GM18858 (cell line): ENCODE measurements at regions not wholly inside any gene's neighbourhood (a gene's known extent, or its start where the extent isn't known, plus 50 kb on each side); places are given as distances from the start of the nearest gene placed in this dataset.
A peak's percentile ranks its signal among the peaks of the same experiment; 100 is the strongest.
"Not testable (repeated sequence)": the region's sequence is repeated elsewhere in the genome, so short reads cannot be mapped to it uniquely, and the experiment has no call there.

ENCODE experiments used
- ATAC-seq: cut with Tn5 transposase; IDR thresholded peaks from one replicate; pipeline ENCODE4 v1.9.1; 2021; ENCODE audit not compliant: unreplicated experiment

DNA sequence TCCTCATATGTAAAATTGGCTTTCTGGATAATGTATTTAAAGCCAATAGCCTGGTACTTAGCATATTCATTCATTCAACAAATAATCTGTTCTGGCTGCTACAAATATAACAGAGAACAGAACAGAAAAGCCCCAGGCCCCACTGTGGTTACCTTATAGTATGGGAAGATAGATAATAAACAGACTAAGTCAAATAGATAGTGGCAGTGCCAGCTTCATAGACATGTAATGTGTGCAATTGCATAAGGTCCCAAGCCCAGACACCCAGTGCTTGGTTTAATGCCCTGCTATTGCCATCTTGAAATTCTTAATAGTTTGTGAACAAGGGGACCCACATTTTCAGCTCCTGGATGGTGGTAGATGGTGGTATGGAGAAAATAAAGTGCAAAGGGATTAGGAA lies 320.2 kb upstream of the USP15 start:
- ATAC-seq = no peak

DNA sequence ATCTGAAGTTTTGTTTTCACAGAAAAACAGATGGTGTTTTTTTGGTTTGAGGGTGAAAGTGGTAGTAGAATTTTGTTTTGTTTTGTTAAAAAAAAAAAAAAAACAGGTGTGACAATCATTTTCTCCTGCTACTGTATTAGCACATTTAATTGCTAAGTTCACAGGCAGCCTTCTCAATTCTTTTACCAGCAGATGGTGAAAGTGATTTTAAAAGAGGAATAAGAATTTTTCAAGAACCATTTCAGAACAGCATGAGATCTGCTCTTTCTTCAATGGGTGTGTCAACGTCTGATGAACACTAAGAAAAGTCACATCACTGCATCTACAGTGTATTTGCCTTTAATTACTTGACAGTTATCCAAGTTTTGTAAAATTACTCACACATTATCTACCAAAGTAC lies 303.7 kb upstream of the USP15 start:
- ATAC-seq = no peak

DNA sequence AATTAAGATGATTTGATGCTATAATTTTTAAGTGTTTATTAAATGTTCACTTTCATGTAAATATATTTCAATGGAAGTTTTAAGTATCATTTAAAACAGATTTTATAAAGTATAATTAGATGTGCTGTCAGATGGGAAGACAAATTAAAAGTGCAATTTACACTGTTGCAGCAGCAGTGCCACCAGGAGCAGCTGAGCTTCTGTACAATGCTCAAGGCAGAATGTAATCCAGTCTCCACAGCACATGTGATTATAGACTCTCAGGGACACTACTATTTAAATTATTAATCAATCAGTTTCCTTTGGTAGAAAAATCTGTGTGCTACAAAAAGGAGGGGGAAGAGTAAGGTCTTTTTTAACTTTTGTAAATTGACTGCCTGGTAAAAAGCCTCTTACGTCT lies 285.7 kb upstream of the USP15 start:
- no peak for ATAC-seq

DNA sequence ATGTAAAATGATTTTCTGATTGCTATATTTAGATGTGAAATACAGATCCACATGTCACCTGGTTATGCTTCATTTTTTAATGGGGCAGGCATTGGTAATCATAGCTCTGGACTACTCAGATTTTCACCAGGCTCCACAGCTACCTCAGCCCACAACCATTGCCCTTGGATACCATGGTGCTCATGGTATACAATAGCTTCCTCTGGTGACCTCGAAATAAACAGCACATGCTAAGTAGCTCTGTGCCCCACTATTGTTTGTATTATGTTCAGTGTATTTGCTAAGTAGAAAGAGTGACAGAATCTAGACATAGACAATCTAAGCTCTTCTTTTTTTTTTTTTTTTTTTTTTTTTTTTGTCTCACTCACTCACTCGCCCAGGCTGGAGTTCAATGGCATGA lies 274.4 kb upstream of the USP15 start:
- no peak for ATAC-seq

DNA sequence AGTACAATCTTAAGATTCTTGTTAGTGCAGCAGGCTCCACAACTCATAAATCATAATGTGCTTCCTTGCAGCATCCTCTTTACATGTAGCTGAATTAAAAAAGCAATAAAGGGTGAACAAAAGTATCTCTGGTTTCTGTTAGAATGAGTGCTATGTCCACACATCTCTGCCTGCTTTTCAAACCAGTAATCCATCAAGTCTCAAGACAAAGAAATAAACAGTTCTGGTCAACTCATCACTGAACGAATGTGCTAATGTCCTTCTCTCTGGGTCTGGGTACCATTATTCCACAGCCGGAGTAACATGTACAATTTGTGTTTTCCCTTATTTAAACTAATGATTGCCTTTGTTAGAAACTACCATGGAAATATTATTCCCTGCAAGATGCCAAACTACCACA lies 273.0 kb upstream of the USP15 start:
- no peak for ATAC-seq

DNA sequence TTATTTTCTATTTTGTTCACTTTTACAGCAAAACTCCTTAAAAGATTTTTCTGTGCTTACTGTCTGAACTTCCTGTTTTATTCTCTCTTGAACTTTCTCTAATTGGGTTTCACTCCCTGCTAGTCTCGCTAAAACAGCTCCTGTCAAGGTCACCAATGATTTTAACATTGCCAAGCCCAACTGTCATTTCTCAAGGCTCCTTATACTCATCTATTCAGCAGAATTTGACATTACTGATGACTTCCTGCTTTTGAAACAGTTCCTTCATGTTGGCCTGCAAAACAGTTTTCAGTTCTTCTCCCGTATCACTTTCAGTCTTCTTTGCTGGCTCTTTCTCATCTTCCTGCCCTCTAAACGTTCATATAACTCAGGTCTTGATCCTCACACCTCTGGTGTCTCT lies 268.5 kb upstream of the USP15 start:
- ATAC-seq = no peak

DNA sequence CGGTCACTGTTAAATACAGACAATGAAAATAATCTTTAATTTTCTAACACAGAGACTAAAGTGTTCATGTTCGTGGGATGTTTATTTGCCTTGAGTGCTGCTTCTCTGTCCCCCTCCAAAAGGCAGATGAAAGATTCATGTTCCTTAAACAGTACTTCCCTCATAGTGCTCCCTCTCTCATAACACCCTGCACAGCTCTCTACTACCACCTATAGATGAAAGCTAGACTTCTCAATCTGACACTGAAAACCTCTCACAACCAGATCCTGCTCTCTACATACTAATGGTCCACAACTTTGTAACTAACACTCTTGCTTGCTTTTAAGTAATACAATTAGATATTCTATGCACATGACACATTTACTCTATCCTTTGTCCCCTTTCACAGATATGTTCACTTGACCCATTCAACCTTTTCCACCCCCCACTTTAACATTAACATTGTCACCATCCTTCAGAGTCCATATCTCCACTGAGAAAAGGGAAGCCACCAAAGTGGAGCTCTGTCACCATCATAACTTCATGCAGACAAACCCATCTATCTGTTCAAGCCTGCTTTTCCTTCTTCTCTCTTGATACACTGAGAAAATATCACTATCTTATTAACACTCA lies 266.4 kb upstream of the USP15 start:
- ATAC-seq = peak; percentile 88

DNA sequence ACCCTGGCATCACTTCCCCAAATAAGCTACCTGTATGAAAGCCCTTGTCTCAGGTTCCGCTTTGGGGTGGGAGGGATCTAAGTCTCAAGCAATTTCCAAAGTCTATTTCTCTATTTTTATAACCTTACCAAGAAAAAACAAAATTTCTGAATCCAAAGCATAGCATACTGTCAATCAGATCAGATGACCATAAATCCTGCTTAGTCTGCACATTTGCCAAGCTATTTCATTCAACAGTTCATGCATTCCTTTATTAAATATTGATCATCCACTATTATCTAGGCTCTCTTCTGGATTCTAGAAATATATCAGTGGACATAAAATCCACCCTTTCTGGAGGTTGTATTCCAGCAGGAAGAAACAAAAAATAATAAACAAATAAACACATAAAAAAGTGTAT lies 263.5 kb upstream of the USP15 start:
- ATAC-seq = no peak

DNA sequence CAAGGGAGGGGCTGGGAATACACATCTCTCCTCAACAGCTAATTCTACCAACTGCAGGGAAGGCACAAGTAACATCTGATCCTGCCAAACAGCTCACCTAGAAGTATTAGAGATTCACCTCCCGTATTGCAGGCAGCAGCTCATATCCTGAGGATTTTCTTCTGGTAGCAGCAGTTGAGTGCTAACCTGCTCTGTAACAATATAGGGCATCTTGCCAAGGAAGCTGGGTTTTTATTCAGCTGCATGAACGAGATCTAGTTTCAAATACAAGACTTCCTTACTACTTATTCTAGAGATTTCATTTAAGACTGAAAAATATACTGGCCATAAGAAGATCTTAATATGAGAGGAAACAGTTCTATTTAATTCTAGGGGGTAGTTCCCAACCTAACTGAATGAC lies 261.4 kb upstream of the USP15 start:
- ATAC-seq = no peak

DNA sequence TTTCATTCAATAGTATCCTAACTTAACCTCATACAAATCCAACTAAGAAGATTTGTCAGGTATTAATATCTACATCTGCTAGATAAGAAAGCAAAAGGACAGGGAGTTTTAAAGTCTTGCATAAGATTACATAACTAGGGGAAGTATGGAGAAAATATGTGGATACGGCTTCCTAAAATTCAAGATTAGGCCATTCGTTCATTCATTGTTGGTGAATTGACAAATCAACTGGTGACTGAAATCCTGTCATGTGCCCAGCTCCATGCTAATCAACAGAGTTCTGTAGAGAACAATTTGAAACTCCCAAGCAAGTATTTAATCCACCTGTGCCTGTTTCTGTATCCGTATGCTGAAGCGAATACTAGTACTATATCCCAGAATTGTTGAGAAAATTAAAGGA lies 260.9 kb upstream of the USP15 start:
- no peak for ATAC-seq

DNA sequence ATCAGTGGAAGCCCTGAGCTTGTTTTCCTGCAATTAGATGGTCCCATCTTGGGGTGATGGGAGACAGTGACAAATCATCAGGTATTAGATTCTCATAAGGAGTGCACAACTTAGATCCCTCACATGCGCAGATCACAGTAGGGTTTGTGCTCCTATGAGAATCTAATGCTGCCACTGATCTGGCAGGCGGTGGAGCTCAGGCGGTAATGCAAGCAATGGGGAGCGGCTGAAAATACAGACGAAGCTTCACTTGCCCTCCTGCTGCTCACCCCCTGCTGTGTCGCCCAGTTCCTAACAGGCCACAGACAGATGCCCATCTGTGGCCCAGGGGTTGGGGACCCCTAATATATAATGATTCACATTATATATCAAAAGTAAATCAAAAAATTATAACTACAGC lies 258.8 kb upstream of the USP15 start:
- no peak for ATAC-seq

DNA sequence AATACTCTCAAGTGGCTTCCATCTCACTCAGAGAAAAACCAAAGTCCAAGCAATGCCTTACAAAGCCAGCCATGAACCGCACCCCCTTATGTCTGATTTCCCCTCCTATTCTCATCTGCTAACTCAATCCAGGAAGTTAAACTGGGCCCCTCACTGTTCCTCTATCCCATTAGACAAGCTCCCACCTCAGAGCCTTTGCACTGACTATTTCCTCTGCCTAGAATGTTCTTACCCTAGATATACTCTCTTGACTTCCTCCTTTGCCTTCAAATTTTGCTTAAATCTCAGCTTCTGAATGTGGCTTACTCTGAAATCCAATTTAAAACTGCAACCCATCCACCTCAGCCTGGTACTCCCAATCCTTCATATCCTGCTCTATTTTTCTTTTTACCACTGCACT lies 257.0 kb upstream of the USP15 start:
- ATAC-seq = no peak

DNA sequence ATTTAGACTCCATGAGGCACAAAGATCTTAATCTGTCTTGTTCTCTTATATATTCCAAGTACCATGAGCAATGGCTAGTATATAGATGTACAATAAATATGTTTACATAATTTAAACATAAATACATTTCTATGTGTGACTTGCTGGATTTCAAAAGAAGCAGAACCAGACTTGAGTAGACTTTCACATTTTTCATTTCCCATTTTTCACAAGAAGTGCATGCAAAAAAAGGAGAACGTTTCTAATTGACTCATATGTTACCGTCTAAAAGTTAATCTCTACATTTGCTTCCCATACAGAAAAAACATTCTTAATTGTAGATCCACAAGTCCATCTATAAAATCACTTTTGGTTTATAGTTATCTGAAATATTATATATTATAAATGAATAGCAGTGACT lies 256.5 kb upstream of the USP15 start:
- ATAC-seq = no peak

DNA sequence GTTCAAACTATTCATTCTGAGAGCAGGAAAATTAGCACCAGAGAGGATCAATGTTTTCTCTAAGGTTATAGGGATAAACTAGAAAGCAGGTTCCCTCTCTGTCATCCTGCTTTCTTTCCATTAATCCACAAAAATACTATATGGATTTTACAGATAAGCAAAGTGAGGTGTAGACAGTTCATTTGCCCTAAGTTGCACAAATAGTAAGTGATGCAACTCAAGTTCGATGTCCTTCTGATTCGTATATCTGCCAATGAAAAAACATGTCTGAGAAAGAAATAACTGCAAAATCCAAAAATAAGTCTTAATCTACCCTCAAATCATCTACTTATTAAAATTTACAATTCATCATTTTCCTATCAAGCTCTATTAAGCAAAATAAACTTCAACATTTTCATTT lies 254.6 kb upstream of the USP15 start:
- no peak for ATAC-seq

DNA sequence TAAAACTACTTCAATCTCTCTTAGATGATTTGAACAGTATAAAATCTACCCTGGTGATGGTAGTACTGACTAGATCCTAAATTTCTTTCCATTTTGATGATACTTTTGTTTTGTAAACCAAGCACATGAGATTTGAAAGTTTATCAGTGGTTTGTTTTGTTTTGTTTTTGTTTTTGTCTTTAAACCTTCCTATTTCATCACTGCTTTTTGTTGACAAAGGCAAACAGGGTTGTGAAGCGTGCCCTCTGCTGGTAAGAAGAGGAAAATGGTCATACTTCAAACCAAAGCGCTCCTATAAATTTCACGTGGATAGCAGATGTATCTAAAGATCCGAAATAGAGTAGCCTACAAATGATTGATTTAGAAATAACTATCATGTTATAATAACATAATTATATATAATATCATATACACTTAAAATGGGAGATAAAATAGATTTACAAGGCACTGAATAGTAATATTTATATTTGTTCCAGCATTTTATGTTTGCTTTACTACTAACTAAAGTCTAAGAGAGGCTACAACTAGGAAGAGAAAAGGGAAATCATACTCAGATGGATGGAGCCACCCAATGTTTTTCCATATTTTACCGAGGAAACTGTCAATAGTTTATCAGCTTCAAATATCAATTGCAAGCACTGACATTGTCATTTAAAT lies 254.0 kb upstream of the USP15 start:
- peak; percentile 57 for ATAC-seq

DNA sequence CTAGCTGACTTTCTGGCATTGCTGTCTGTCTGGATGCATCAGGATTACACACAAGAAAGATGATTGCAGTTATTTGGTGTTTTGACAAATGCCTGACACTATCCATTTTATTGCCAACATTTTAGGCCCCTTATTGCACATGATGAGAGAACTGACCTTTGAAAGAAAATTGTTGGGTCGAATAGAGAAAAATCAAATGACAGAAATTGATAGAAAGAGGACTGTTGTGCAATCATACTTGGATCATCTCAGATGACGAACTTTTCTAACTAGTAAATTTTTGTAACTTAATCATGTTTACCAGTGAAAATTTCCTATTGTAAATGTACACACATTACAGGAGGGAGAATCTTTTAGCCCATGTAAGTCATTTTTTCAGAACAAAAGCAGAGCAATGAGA lies 251.5 kb upstream of the USP15 start:
- no peak for ATAC-seq

DNA sequence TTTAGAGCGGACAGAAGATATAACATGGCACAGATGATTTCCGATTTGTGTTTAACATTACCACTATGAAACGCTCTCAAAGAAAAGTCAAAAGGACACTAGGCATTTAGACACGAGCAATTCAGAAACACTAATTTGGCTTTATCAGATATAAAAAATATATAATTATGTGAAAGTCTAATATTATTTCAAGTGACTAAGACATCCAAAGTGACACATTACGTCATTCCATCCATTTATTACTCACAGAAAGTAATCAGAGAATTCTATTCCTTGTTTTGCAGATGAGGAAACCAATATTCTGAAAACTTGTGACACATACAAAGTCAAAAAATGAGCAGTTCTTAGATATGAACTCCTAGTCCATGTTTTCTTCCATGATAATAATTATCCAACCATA lies 250.8 kb upstream of the USP15 start:
- ATAC-seq = no peak

DNA sequence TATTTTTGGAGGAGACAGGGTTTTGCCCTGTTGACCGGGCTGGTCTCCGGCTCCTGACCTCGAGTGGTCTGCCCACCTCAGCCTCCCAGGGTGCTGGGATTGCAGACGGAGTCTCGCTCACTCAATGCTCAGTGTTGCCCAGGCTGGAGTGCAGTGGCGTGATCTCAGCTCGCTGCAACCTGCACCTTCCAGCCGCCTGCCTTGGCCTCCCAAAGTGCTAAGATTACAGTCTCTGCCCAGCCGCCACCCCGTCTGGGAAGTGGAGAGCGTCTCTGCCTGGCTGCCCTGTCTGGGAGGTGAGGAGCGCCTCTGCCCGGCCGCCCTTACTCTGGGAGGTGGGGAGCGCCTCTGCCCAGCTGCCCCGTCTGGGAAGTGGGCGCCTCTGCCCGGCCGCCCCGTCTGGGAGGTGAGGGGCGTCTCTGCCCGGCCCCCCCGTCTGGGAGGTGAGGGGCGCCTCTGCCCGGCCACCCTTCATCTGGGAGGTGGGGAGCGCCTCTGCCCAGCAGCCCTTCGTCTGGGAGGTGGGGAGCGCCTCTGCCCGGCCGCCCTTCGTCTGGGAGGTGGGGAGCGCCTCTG lies 249.8 kb upstream of the USP15 start:
- not testable (repeated sequence) for ATAC-seq

DNA sequence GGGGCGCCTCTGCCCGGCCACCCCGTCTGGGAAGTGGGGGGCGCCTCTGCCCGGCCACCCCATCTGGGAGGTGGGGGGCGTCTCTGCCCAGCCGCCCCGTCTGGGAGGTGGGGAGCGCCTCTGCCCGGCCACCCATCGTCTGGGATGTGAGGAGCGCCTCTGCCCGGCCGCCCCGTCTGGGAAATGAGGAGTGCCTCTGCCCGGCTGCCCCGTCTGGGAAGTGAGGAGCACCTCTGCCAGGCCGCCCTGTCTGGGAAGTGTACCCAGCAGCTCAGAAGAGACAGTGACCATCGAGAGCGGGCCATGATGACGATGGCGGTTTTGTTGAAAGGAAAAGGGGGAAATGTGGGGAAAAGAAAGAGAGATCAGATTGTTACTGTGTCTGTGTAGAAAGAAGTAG lies 249.2 kb upstream of the USP15 start:
- ATAC-seq = not testable (repeated sequence)

DNA sequence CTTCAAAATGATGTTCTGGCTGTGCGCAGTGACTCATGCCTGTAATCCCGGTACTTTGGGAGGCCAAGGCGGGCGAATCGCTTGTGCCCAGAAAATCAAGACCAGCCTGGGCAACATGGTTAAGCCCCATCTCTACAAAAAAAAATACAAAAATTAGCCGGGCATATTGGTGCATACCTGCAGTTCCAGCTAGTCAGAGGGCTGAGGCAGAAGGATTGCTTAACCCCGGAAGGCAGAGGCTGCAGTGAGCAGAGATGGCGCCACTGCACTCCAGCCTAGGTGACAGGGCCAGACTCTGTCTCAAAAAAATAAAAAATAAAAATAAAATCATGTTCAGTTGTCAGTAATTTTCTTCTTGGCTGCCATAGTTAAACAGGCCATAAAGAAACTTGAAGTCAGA lies 245.9 kb upstream of the USP15 start:
- ATAC-seq = no peak

DNA sequence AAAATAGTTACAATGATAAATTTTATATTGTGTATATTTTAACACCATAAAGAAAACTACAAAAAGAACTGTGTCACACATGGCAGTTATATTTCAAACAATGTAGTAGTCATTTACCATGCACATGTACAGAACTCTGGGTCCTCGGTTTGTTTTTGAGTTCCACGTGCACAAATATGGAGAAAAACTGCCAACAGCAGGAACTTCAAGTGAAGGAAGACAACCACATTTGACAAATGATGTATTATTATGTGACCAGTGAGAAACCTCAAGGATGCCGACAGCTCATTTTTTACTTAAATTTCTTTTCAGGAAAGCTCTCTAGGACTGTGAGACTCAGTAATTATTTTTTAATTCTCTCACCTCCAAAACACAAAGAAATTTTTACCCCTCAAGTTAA lies 244.2 kb upstream of the USP15 start:
- ATAC-seq = no peak

DNA sequence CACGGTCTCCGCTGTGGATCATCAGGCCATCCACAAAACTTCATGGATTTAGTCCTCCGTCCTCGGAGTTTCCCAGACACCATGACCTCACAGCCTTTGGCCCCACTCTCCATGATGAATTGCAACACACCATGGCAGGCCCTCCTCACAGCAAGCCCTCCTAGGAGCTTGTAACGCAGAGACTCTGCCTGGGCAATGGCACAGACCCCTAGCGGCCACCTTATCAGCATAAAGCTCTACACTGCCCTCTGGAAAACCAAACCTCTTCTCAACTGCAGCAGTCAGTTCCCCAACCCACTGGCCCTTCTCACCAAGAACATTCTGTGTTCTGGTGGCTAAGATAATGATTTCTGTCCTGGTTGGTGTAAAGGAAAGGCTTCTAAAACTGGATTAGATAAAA lies 238.4 kb upstream of the USP15 start:
- ATAC-seq = no peak

DNA sequence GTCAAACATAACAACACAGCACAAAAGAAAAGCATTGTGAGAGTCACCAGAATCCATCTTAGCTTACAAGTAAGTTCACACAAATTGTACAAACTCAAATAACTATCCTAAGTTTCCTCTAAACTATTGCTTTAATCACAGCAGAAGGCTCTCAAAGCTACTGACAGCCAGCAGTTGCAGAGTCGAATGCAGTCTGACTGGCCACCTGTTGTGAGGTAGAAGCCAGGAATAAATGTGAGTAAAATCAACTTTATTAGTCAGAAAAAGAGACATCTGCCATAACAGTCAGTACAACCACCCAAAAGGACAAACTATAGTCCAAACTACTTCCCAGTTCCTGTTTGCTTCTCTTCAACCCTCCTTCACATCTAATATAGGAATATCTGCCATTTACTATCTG lies 231.7 kb upstream of the USP15 start:
- no peak for ATAC-seq
